Suprapubic skin (tissue), 3 donors: ENCODE measurements at regions not wholly inside any gene's neighbourhood (a gene's known extent, or its start where the extent isn't known, plus 50 kb on each side); places are given as distances from the start of the nearest gene placed in this dataset.

ENCODE experiments used
- CTCF ChIP-seq, 2 donors: fragments of 200-600 bp in 1 of 2; fragments of 450-650 bp in 1 of 2; sonication (generic) in 1 of 2; IDR thresholded peaks; one replicate each; pipeline ENCODE4 v1.5.1; 2016 to 2019; ENCODE audit warnings: antibody characterized with exemption in 2 of 2, mild to moderate bottlenecking in 1 of 2, moderate library complexity in 1 of 2
- EP300 ChIP-seq: sonication (generic); formaldehyde crosslinking; IDR thresholded peaks from one replicate; pipeline ENCODE4 v1.6.1; 2017; ENCODE audit warnings: antibody characterized with exemption
- POLR2A ChIP-seq, 2 donors: fragments of 450-650 bp; IDR thresholded peaks; one replicate each; pipeline ENCODE4 v1.6.1; 2017; ENCODE audit warnings: antibody characterized with exemption in 2 of 2, mild to moderate bottlenecking in 2 of 2, moderate library complexity in 2 of 2

DNA sequence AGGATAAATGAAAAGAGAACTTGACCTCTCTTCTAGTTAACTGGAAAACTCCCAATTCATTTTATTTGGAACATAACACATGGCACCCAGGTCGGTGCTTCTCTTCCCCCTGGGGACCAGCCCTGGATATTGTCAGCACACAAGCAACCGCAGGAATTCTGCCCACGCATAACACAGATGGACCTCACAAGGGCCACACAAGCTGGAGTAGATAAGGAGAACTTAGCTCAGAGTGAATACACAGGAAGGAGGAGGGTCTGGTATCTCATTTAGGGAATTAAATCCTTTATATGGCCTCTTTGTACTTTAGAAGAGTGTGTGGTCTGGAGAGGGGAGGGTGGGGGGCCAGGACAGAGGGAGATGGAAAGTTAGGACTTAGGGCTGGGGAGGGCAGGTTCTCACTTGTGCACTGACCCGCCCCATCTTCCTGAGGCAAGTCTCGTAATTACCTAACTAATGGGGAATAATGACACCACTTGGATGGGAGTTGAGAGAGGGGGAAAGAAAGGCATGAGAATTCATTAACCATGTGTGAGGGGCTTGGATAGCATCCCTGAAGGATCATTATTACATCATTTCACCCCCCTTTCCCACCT is 341.2 kb upstream of the WWC1 start:
- no peak for TF ChIP-seq CTCF (IDR thresholded peaks at IDR 0.05)
- no peak for TF ChIP-seq POLR2A (IDR thresholded peaks at IDR 0.05)
- no peak for TF ChIP-seq EP300
